EH (cell line): ENCODE measurements at regions not wholly inside any gene's neighbourhood (a gene's known extent, or its start where the extent isn't known, plus 50 kb on each side); places are given as distances from the start of the nearest gene placed in this dataset.
A peak's percentile ranks its signal among the peaks of the same experiment; 100 is the strongest.

Source experiments
- DNase-seq: peaks from one replicate; pipeline ENCODE4 v3.0.0-alpha.2; 2015; ENCODE audit warnings: low read depth

GRCh38 chr6:170232186-170233002 lies 58.5 kb downstream of the DLL1 start:
- DNase-seq, result no peak

- DNase-seq, result no peak
Observed at GRCh38 chr6:170231293-170232185, 59.3 kb downstream of the DLL1 start.

- DNase-seq, result no peak
Observed at GRCh38 chr6:170230520-170231292, 60.2 kb downstream of the DLL1 start.

GRCh38 chr6:170229851-170230519 lies 60.9 kb downstream of the DLL1 start:
- no peak for DNase-seq

GRCh38 chr6:170229396-170229795 lies 61.5 kb downstream of the DLL1 start:
- DNase-seq, result no peak

- no peak for DNase-seq
Observed at GRCh38 chr6:170228946-170229310, 62.0 kb downstream of the DLL1 start.

- DNase-seq, result no peak
Observed at GRCh38 chr6:170227996-170228945, 62.6 kb downstream of the DLL1 start.

GRCh38 chr6:170227521-170227983 lies 63.3 kb downstream of the DLL1 start:
- no peak for DNase-seq

- no peak for DNase-seq
Observed at GRCh38 chr6:170226647-170227046, 64.2 kb downstream of the DLL1 start.

GRCh38 chr6:170225852-170226417 lies 64.9 kb downstream of the DLL1 start:
- no peak for DNase-seq

- peak; percentile 28 for DNase-seq
Observed at GRCh38 chr6:170224694-170225660, 65.9 kb downstream of the DLL1 start.

GRCh38 chr6:170223718-170224693 lies 66.9 kb downstream of the DLL1 start:
- DNase-seq, result no peak

- no peak for DNase-seq
Observed at GRCh38 chr6:170222498-170223471, 68.1 kb downstream of the DLL1 start.

- DNase-seq, result no peak
Observed at GRCh38 chr6:170221753-170222400, 69.0 kb downstream of the DLL1 start.

- DNase-seq, result no peak
Observed at GRCh38 chr6:170221052-170221752, 69.7 kb downstream of the DLL1 start.
